Activated naive CD8-positive, alpha-beta T cell treated with anti-CD3 and anti-CD28 coated beads, Interleukin-2, amount 50 U/mL, for 24 hours (primary cell): ENCODE measurements at regions not wholly inside any gene's neighbourhood (a gene's known extent, or its start where the extent isn't known, plus 50 kb on each side); places are given as distances from the start of the nearest gene placed in this dataset.
"Not testable (repeated sequence)": the region's sequence is repeated elsewhere in the genome, so short reads cannot be mapped to it uniquely, and the experiment has no call there.

Source experiments
- ATAC-seq: fragments of 150-1000 bp; cut with Tn5 transposase; one replicate; pipeline ENCODE4 v1.10.0; 2021
- DNase-seq: peaks from one replicate; pipeline ENCODE4 v3.0.0; 2021
- H3K27ac Mint-ChIP-seq: one replicate; pipeline ENCODE4 v1.8.0; 2021; ENCODE audit warnings: mild to moderate bottlenecking, mixed read lengths
- H3K27me3 Mint-ChIP-seq: one replicate; pipeline ENCODE4 v1.8.0; 2021; ENCODE audit warnings: mixed read lengths
- H3K36me3 Mint-ChIP-seq: one replicate; pipeline ENCODE4 v1.8.0; 2021; ENCODE audit warnings: low read depth, mixed read lengths
- H3K4me1 Mint-ChIP-seq: one replicate; pipeline ENCODE4 v1.8.0; 2021; ENCODE audit warnings: mixed read lengths
- H3K4me3 Mint-ChIP-seq: one replicate; pipeline ENCODE4 v1.8.0; 2021; ENCODE audit warnings: mild to moderate bottlenecking, moderate library complexity, mixed read lengths
- H3K9me3 Mint-ChIP-seq: one replicate; pipeline ENCODE4 v1.8.0; 2021; ENCODE audit warnings: mixed read lengths

DNA sequence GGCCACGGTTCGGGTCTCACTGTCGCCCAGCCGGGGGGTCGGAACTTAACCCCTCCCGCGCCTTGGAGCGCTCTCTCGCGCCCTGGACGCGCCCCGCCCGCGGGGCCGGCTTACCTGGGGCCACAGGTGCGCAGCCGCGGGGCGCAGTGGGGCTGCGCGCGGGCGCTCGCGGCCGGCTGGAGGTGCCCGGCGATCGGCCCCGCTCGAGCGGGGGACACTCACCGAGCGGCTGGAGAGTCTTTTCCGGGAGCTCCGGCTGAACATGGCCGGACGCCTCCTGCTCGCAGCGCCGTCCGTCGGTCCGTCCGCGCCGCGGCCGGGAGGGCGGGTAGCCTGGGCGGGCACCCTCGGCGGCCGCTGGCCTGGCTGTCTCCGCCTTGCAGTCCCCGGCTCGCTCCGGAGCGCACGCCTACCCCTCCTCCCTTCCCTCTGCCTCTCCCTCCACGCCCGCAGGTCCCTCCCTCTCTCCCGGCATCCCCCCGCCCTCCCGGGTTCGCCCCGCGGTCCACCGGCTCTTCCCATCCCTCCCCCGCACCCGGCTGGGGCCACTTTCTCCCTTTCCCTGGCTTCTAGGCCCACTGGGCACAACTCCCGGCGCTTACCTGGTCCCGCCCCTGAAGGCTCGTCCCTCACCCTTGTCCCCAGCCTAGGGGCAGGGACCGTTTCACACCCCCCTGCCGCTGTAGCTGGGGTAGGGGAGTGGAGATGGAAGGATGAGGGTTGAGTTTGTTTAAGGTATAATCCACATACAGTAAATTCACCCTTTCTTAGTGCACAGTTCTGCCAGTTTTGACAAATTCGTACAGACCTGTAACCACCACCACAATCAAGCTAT lies 220.1 kb upstream of the PRICKLE2 start:
- H3K27me3 Mint-ChIP-seq, result peaks cover 45% of the 10 kb centered on the region

DNA sequence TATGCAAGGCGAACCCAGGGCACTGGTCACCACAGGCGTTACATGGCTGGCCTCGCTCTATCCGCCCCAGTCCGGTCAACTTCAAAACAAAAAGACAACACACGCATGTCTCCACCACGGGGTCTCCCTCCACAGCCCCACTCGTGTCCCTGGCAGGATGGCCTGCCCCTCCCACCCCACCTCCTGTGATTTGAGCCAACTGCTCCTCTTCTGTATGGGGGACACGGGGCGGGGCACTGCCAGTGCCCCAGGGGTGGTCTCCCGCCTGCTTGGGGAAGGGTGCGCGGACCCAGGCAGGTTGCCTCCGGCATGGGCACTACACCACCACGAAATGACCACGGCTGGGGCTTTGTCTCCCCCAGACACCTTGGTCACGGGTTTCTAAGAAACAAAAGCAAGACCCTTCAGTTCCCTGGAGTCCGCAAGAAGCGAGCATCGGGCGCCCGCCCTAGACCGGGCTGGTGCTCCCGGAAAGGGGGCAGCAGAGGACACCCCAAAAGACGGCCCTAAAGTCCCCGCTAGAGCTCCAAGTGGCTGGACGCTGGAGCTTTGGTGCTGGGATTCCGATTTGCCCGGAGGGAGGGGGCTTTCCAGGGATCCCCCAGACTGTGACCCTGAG lies 219.3 kb upstream of the PRICKLE2 start:
- ATAC-seq, result no peak
- no peaks in the 10 kb centered on the region for H3K9me3 Mint-ChIP-seq
- peaks cover 47% of the 10 kb centered on the region for H3K27me3 Mint-ChIP-seq

More for the DNA sequence above, 220.1 kb upstream of the PRICKLE2 start:
- DNase-seq (no peak), ATAC-seq (no peak)
- Mint-ChIP-seq H3K27ac (no peak overlapping the region), H3K36me3 (peaks cover 2% of the 10 kb centered on the region), H3K9me3 (no peaks in the 10 kb centered on the region), H3K4me3 (no peak overlapping the region), H3K4me1 (peaks cover 2% of the 10 kb centered on the region)

DNA sequence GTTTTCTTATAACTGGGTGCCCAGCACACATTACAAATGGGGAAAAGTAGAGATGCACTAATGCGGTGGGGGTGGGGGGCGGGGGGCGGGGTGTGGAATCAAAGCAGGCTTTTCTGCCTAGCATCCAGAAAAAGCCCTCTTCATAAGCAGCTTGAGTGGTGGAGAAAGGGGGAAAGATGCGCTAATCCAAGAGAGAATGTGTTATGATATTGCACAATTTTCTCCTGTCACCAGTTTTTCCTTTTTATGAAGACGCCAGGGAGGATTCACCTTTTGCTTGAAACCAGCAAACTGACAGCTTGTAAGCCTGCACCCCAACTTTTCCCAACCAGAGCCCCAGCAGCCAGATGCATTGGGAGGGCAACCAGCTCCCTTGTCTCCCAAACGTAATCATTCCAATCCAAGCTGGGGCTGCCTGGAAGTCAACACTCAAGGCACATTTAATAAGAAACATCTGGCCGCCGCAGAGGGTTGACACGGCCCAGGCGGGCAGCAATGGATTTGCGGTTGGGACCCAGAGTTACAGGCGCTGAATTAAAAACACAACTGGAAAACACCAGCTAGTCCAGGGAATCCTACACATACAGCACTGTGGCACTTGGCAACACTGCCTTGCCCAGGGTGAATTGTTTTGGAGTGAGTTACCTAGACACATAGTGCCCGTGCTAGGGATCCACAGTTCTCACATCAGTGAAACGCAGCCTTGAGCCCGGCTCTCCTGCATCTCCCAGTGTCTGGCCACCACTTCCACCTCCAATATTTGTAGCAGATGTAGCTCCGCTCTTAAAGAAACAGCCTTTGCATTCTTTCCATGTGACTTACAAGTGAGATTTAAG lies 218.5 kb upstream of the PRICKLE2 start:
- Mint-ChIP-seq H3K27me3 (peaks cover 47% of the 10 kb centered on the region), H3K27ac (no peak overlapping the region), H3K36me3 (peaks cover 2% of the 10 kb centered on the region), H3K9me3 (no peaks in the 10 kb centered on the region), H3K4me1 (peaks cover 2% of the 10 kb centered on the region), H3K4me3 (no peak overlapping the region)
- ATAC-seq (no peak), DNase-seq (no peak)

More for the DNA sequence above, 219.3 kb upstream of the PRICKLE2 start:
- peaks cover 2% of the 10 kb centered on the region for H3K4me1 Mint-ChIP-seq
- no peak overlapping the region for H3K4me3 Mint-ChIP-seq
- no peak for DNase-seq
- no peak overlapping the region for H3K27ac Mint-ChIP-seq
- H3K36me3 Mint-ChIP-seq, result peaks cover 2% of the 10 kb centered on the region

DNA sequence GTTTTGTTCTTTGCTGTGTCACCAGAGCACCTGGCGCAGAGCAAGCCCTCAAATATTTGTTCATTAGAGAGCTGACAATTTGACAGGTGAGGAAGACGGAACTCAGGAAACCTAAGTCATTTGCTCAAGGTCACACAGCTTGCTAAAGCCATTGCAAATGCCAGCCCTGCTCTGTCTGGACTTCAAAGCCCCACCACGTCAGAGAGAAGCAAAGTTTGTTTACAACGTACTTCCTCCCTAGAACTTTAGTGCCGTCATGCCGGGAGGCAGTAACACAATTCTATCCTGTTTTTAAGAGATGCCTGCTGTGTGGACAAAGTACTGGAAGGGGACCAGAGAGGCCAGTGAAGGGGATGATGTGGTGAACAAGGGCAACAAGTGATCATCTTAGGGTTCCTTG lies 216.6 kb upstream of the PRICKLE2 start:
- no peak for DNase-seq
- ATAC-seq, result no peak
- H3K9me3 Mint-ChIP-seq, result peaks cover 3% of the 10 kb centered on the region
- peaks cover 45% of the 10 kb centered on the region for H3K27me3 Mint-ChIP-seq
- peaks cover 2% of the 10 kb centered on the region for H3K36me3 Mint-ChIP-seq
- H3K27ac Mint-ChIP-seq, result no peak overlapping the region
- no peaks in the 10 kb centered on the region for H3K4me1 Mint-ChIP-seq
- H3K4me3 Mint-ChIP-seq, result no peak overlapping the region

DNA sequence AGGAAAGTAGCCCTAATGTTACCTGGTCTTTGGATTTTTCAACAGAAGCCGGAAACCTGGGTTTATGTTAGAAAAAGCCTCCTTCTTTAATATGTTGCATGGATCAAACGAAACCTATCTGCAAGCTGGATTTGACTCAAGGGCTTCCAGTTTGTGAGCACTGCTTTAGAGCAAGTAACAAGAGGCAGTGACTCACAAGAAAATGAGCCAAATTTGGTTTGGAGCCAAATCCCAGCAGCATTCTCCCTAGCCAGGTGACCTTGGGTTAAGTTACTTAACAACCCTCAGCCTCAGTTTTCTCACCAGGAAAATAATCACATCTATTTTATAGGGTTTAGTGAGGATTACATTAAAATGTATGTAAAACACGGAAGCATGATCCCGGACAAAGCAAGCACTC lies 215.2 kb upstream of the PRICKLE2 start:
- H3K9me3 Mint-ChIP-seq, result peaks cover 10% of the 10 kb centered on the region
- H3K4me1 Mint-ChIP-seq, result no peaks in the 10 kb centered on the region
- DNase-seq (no peak), ATAC-seq (no peak)
- H3K27me3 Mint-ChIP-seq, result peaks cover 34% of the 10 kb centered on the region
- no peaks in the 10 kb centered on the region for H3K36me3 Mint-ChIP-seq
- no peak overlapping the region for H3K27ac Mint-ChIP-seq
- H3K4me3 Mint-ChIP-seq, result no peak overlapping the region

DNA sequence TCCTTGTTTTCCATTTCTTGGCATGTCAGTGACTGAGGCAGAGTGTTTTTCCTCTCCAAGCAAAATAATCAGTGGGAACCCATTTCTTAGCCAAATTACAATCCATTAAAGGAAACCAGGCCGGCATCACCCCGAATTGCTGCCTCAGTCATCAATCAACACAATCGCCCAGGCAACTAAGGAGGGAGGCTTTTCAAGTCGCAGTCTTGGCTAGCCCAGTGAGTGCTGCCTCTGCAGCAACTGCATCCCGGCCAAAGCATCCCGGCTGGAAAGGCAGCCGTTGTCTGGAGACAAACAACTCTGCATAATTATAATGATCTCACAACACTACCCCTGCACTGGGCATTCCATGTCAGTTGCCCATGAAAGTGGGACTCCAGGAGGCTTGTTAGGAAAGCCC lies 213.5 kb upstream of the PRICKLE2 start:
- DNase-seq (no peak), ATAC-seq (no peak)
- peaks cover 19% of the 10 kb centered on the region for H3K9me3 Mint-ChIP-seq
- no peak overlapping the region for H3K27ac Mint-ChIP-seq
- H3K27me3 Mint-ChIP-seq, result peaks cover 28% of the 10 kb centered on the region
- no peaks in the 10 kb centered on the region for H3K4me1 Mint-ChIP-seq
- no peak overlapping the region for H3K4me3 Mint-ChIP-seq
- peaks cover 4% of the 10 kb centered on the region for H3K36me3 Mint-ChIP-seq

DNA sequence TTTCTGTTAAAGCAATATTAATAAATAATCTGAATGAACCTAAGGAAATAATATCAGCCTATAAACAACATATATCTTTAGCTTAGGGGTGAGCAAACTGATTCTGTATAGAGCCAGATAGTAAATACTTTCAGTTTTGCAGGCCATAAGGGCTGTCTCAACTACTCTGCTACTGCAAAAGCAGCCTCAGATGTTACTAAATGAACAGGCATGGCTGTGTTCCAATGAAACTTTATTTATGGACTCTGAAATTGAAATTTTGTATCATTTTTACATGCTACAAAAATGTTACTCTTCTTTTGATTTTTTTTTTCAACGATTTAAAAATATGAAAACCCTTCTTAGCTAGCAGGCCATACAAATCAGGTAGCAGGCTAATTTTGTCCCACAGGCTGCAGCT lies 212.8 kb upstream of the PRICKLE2 start:
- Mint-ChIP-seq H3K36me3 (peaks cover 4% of the 10 kb centered on the region), H3K27me3 (peaks cover 21% of the 10 kb centered on the region), H3K4me1 (no peaks in the 10 kb centered on the region), H3K9me3 (peaks cover 25% of the 10 kb centered on the region), H3K4me3 (no peak overlapping the region), H3K27ac (no peak overlapping the region)
- ATAC-seq (no peak), DNase-seq (no peak)

DNA sequence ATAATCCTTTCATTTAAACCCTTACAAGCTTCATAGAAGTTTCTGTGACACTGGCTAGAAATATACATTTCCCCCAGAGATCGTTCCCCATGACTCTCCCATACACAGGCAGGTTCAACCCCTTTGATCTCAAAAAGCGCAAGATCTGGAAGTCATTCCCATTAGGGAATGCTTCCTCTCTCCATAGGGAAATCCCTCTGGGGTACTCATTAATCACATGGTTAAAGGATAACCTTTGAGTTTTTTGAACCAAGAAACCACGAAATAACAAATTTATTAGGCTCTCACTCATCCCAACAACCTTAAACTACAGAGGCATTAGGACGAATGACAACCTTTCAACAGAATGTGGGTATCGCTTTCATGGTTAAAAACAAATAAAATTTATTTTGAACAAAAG lies 211.9 kb upstream of the PRICKLE2 start:
- peaks cover 4% of the 10 kb centered on the region for H3K36me3 Mint-ChIP-seq
- H3K9me3 Mint-ChIP-seq, result peaks cover 25% of the 10 kb centered on the region
- DNase-seq (no peak), ATAC-seq (no peak)
- no peaks in the 10 kb centered on the region for H3K4me1 Mint-ChIP-seq
- H3K27ac Mint-ChIP-seq, result no peak overlapping the region
- peaks cover 16% of the 10 kb centered on the region for H3K27me3 Mint-ChIP-seq
- H3K4me3 Mint-ChIP-seq, result no peak overlapping the region

DNA sequence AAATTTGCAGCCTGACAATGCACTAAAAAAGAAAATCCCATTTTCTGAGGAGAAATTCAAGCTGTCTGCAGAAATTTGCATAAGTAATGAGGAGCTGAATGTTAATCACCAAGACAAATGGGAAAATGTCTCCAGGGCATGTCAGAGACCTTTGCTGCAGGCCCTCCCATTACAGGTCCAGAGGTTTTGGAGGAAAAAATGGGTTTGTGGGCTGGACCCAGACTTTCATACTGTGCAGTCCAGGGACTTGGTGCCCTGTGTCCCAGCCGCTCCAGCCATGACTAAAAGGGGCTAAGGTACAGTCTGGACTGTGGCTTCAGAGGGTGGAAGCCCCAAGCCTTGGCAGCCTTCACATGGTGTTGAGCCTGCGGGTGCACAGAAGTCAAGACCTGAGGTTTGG lies 209.8 kb upstream of the PRICKLE2 start:
- H3K4me3 Mint-ChIP-seq, H3K36me3 Mint-ChIP-seq, DNase-seq, ATAC-seq, H3K4me1 Mint-ChIP-seq, H3K27ac Mint-ChIP-seq: not testable (repeated sequence)
- Mint-ChIP-seq H3K27me3 (peaks cover 13% of the 10 kb centered on the region), H3K9me3 (peaks cover 28% of the 10 kb centered on the region)

DNA sequence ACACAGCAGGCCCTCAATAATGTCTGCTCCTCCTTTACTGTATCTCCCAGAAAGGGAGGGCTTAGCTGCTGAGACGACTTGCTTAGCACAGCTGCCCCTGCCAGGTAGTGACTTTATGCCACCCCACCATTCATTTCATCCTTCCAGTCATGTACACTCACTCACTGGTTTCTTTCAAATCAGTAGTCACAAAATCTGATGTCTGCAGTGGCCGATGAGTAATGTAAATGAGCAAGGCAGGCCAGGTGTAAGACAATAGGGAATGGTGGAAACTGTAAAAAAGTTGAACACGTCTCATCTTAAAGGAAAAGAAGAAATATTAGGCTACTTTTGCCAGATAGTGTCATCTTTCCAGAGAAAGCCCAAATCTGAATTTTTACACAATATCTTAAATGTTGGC lies 207.6 kb upstream of the PRICKLE2 start:
- peaks cover 28% of the 10 kb centered on the region for H3K9me3 Mint-ChIP-seq
- peaks cover 12% of the 10 kb centered on the region for H3K27me3 Mint-ChIP-seq
- H3K27ac Mint-ChIP-seq, result no peak overlapping the region
- DNase-seq, result no peak
- peaks cover 4% of the 10 kb centered on the region for H3K36me3 Mint-ChIP-seq
- no peak overlapping the region for H3K4me3 Mint-ChIP-seq
- H3K4me1 Mint-ChIP-seq, result no peaks in the 10 kb centered on the region
- no peak for ATAC-seq

DNA sequence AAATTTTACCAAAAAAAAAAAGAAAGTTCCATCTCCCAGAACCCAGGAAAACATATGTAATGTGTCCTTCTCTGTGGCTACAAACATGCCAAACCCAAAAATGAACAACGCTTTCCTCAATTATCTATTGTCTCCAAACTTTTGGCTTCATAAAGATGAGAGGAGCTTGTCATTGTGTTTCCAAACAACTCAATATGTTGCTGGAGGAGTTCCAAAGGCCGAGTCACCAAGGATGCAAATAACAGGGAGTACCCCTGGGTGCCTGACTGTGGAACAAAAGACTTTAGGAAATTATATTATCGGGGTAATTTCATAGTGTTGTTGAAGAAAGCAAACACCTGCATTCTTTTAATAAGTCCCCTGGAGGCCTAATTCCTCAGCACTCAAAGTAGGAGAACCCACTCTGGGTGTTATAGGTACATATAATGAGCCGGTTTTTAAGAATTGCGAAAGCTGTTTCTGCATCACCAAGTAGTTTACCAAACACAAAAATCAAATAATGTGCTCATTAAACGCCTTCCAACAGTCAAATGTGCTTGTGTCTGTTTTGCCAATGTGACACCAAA lies 206.3 kb upstream of the PRICKLE2 start:
- Mint-ChIP-seq H3K4me3 (no peak overlapping the region), H3K27me3 (peaks cover 9% of the 10 kb centered on the region), H3K36me3 (peaks cover 4% of the 10 kb centered on the region), H3K27ac (no peak overlapping the region), H3K4me1 (no peaks in the 10 kb centered on the region), H3K9me3 (peaks cover 22% of the 10 kb centered on the region)
- ATAC-seq, result no peak
- DNase-seq, result no peak

DNA sequence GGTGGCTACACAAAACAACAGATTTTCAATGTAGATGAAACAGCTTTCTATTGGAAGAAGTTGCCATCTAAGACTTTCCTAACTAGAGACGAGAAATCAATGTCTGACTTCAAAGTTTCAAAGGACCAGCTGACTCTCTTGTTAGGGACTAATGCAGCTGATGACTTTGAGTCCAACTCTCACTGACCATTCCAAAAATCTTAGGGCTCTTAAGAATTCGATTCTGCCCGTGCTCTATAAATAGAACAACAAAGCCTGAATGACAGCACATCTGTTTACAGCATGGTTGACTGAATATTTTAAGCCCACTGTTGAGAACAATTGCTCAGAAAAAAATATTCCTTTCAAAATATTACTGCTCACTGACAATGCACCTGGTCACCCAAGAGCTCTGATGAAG lies 202.4 kb upstream of the PRICKLE2 start:
- no peaks in the 10 kb centered on the region for H3K36me3 Mint-ChIP-seq
- ATAC-seq, result no peak
- H3K9me3 Mint-ChIP-seq, result peaks cover 4% of the 10 kb centered on the region

DNA sequence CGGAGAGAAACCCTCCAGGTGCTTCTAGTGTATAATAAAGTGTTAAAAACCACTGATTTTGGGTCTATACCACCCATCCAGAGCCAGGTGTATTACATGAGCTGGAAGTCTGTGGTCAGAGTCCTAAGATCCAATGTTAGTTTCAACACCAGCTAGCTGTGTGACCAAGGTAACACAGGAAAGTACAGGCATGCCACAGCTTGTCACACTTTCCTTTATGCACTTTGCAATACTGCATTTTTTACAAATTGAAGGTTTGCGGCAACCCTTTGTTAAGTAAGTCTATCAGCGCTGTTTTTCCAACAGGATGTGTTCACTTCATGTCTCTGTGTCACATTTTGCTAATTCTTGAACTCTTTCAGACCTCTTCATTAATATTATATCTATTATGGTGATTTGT lies 201.3 kb upstream of the PRICKLE2 start:
- Mint-ChIP-seq H3K27me3 (peaks cover 3% of the 10 kb centered on the region), H3K4me3 (no peak overlapping the region), H3K27ac (no peak overlapping the region), H3K9me3 (peaks cover 4% of the 10 kb centered on the region), H3K4me1 (no peaks in the 10 kb centered on the region), H3K36me3 (no peaks in the 10 kb centered on the region)
- no peak for DNase-seq
- ATAC-seq, result no peak

More for the DNA sequence above, 202.4 kb upstream of the PRICKLE2 start:
- no peak overlapping the region for H3K27ac Mint-ChIP-seq
- H3K4me3 Mint-ChIP-seq, result no peak overlapping the region
- H3K27me3 Mint-ChIP-seq, result peaks cover 3% of the 10 kb centered on the region
- no peaks in the 10 kb centered on the region for H3K4me1 Mint-ChIP-seq
- DNase-seq, result no peak

DNA sequence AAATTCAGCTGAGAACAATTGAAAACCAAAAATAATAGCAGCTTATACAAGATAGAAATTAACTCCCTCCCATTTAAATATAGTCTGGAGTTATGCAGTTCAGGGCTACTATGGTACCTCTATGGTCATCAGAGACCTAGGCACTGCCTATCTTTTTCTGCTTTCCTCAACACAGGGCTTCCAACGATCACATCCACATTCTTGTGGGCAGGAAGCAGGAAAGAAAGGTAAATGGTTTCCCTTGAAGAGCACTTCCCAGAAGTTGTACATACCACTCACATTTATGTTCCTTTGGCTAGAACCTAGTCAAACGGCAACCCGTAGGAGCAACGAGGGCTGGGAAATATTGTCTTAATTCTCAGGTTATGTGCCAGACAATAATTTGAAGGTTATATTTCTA lies 197.7 kb upstream of the PRICKLE2 start:
- no peaks in the 10 kb centered on the region for H3K36me3 Mint-ChIP-seq
- no peak overlapping the region for H3K4me3 Mint-ChIP-seq
- no peaks in the 10 kb centered on the region for H3K4me1 Mint-ChIP-seq
- no peak for ATAC-seq
- DNase-seq, result no peak
- no peaks in the 10 kb centered on the region for H3K9me3 Mint-ChIP-seq
- H3K27me3 Mint-ChIP-seq, result no peaks in the 10 kb centered on the region
- no peak overlapping the region for H3K27ac Mint-ChIP-seq
